ENCODE measurements at regions not wholly inside any gene's neighbourhood (a gene's known extent, or its start where the extent isn't known, plus 50 kb on each side); places are given as distances from the start of the nearest gene placed in this dataset.

- DNase-seq (ENCODE audit: low read depth), result no peak
These were observed 809.2 kb downstream of the USP25 start for GRCh38 chr21:16538936-16539440.

DNA sequence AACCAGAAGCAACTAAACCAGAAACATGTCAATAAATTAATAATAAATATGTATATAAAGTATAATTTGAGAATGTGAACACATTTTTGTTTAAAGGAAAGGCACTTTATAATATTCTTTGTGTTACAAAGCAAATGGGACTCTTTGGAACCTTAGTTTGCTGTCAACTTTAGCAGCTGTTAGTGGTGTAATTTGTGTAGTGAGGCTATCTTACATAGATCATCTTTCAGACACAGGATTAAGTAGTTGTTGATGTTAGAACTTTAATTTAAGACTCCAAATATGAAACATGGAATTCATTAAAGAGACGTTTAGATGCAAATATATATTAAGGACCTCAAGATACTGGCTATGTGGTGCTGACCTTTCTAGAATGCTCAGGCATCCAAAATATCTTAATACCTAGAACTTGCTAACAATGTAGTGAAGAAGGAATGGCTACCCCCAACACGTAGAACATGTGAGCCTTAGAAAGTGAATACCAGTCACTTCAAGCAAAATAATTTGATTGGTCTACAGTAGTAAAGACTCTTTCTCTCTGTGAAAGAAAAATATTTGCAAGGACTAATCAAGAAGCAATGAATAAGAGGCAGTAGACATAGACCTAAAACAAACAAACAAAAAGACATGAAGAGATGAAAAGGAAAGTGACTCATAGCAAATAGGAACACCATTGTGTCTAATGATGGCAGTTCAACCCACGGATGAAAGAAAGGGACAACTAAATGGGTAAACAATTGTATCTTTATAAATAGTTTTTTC, 811.4 kb downstream of the USP25 start:
- no peak for DNase-seq (ENCODE audit: low read depth)

DNA sequence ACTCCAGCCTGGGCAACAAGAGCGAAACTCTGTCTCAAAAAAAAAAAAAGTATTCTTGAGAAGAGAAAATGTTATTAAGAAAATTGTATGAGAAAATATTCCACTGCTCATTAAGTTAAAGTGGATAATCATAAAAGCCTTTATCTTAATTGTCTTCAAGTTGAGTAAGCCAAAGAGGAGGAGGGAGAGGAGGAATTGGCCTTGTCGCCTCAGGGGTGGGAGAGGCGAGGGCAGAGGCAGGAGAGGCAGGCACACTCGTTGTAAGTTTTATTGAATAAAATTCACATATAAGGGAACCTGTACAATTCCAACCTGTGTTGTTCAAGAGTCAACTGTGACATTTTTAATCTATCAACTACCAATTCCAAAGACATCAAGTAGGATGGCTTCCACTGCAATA, 820.3 kb downstream of the USP25 start:
- DNase-seq (ENCODE audit: low read depth), result no peak

DNA sequence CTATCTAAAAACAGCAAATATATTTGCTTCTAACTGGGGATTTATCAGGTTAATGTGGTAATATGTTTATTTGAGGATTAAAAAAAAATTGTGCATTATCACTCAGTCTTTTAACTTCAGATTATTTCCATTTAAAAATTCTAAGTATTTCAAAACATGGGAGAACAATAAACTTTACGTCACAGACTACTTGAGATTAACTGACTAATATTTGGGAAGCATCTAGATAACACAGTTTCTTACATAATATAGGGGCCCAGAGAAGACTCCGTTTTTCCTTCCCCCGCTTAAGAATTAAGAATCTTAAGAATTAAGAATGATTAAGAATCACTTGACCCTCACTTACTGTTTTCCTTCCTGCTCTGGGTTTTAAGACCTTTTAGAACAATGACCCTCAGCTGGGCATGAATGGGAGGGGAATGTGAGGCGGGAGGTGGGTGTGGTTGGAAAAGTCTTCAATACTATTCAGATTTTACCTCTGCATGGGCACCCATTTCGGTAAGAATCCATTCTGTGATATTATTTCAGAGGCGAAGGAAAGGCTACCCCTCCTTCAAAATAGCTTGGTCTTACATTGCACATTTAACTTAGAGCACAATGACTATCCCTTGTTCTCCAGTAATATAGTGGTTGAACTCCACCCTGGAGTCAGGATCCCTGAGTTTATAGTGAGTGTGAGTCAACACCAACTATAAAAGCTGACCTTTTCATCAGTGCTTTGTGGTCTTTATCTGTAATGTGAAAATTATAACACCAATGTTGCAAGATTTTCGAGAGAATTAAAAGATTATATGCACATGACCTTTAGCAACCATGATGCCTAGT, 821.3 kb downstream of the USP25 start:
- DNase-seq (ENCODE audit: low read depth), result no peak

DNA sequence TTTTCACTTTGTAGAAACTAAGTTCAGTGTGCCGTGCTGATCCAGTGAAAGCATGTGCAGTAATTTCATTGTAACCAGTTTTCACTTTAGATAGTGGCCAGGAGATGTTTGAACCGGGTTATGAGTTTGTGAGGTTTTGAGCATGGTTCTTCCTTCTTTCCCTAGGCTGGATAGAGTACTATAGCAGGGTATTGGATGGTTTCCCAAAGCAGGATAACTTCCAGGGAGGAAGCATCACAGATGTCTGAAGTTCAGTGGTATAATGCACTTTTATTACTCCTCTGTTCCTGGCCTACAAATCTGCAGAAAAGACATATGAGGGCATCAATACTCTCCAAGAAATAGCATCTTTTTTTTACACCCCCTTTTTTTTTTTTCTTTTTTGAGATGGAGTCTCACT, 823.1 kb downstream of the USP25 start:
- DNase-seq (ENCODE audit: low read depth), result no peak

DNA sequence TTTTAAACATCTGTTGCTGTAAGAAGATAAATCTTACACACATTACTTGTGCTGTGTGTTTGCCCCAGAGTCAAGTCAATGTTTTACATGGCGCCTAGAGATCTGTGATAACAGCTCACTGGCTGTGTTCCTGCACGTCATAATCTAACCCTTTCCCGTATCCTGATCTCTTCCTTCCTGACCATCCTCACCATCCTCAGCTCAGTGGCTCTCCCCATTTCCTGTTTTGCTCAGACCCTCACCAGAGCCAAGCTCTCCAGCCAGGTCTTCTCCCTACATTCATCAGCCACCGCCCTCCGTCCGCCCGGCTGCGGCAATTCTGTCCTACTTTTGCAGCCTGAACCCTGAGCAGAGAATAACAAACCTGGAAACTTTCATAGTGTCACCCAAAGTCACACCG, 824.7 kb downstream of the USP25 start:
- no peak for DNase-seq (ENCODE audit: low read depth)

DNA sequence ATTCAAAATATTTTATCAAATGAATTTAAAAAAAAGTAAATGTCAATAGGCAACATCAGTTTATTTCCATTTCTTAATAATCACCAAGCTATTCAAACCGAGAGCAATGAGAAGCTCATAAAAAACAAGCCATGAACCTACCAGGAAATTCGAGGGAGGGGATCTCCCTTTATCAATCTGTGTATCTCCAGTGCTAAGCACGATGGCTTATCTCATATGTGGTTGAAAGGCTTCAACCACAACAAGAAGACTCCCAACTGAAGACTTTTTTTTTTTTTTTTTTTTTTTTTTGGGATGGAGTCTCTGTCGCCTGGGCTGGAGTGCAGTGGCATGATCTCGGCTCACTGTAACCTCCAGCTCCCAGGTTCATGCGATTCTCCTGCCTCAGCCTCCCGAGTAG, 833.3 kb downstream of the USP25 start:
- no peak for DNase-seq (ENCODE audit: low read depth)

DNA sequence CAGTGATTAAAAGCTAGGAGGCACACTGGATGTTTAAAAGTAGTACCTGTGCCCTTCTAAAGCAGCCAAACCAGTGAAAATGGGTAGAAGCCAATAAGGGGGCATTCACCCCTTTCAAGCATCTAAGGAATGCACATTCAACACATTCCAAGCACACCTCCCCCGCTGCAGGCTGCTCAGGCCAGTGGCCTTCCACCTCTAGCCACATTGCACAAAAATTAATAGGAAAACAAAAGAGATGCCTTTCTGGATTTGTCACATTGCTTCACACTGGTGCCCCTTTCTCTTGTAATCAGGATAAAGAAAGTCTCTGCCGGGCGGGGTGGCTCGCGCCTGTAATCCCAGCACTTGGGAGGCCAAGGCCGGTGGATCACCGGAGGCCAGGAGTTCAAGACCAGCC, 834.0 kb downstream of the USP25 start:
- no peak for DNase-seq (ENCODE audit: low read depth)

DNA sequence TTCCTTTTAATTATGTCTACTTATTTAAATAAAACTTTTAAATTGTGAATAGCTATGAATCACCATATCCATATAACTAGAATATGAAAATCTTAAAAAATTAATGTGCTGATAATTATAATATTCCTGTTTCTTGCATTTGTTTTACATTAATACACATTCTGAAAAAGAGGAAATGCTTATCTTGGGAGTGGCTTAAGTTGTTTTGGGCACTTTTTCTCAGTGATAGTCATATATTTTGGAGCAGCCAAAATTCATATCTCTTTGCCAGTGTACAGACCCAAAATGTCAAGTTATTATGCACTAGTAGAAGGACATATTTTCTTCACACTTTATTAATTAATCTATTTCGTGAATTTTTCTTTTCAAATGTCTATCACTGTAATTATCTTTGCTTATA, 838.5 kb downstream of the USP25 start:
- no peak for DNase-seq (ENCODE audit: low read depth)

DNA sequence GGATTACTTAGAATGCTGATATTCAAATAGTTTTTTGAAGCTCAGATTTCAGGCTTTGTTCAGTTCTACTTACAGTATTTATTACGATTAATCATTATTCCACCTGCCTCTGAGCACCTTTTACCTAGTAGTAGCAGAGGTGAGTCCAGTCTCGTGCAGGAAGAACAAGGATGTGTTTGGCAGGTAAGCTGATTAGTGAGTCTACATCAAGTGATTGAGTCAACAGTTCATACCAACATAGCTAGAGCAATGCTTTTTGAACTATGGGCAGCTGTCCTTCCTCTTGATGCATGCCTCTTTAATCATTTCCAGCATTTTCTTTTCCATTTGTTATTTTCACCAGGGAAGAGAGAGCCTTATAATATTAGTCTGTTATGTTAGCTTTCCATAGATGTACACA, 838.9 kb downstream of the USP25 start:
- DNase-seq (ENCODE audit: low read depth), result no peak

DNA sequence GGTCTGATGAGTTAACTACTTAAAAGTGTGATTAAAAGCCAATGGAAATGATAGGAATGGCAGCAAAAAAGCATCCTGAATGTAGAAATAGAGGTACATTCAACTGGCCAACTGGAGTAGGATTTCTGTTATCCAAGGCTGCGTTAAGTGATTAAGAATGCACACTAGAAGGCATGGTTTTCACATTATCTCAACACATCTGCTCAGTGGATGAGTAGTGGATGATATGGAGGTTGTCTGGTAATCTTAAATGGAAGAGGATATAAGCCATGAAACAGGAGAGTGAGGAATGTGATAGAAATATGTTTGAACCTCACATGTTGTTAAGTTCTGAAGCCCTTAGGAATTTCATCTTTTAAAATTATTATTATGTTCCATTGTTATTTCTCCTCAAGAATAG, 839.9 kb downstream of the USP25 start:
- no peak for DNase-seq (ENCODE audit: low read depth)

- DNase-seq (ENCODE audit: low read depth), result no peak
These were observed 840.4 kb downstream of the USP25 start for GRCh38 chr21:16570171-16570570.

GRCh38 chr21:16570856-16571255, 841.1 kb downstream of the USP25 start:
- no peak for DNase-seq (ENCODE audit: low read depth)

DNA sequence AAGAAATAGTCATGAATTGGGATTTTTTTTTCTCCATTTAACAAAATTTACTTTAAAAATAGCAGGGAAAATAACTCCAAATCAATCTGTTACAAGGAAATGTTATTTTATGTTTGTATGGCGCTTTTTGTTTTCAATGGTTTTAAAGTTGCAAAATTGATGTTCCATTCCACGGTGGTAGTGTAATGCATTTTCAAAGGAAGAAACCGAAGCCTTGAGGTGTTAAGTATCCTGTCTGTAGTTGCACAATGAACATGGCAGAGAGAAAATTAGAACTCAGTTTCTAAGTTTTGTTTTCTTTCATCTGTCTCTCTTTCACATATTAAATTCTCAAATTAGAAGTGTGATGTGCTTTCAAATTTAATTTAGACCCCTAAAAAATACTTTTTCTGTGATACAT, 841.8 kb downstream of the USP25 start:
- DNase-seq (ENCODE audit: low read depth), result no peak

DNA sequence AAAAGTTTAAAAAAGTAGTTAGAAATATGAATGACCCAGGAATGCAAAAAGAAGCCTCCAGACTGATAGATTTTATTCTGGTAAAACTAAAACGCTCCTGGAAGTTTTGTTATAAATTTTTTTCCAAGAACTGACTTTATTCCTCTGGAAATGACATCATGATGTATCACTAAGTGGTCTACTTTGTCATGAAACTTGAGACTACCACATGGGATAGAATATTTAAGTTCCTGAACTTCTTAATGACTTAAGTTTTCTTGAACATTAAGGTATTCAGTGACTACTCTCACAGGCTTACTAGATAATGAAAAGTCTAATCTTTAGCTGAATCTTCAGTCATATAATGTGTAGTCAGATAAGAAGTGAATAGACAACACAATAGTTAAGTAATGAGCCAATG, 842.2 kb downstream of the USP25 start:
- no peak for DNase-seq (ENCODE audit: low read depth)

DNA sequence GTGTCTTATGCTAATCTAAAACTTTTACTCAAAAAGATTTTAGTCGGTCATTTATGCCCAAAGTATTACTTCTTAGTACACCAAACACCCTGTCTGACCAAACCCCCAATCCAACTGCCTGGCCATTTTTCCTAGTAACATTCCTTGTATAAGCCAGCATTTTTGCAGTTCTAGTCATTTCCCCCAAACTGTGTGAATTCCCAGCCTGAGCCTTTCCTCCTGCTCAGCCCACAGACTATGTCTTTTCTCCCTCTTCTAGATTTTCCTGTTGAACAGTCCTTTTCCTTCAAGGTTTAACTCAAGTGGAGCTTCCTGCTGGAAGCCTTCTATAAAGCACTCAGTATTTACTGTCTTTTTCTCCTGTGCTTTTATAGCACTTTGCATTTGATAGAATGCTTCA, 843.8 kb downstream of the USP25 start:
- DNase-seq (ENCODE audit: low read depth), result no peak

- DNase-seq (ENCODE audit: low read depth), result no peak
These were observed 848.2 kb downstream of the USP25 start for GRCh38 chr21:16577975-16578374.

GRCh38 chr21:16578912-16579311, 849.1 kb downstream of the USP25 start:
- DNase-seq (ENCODE audit: low read depth), result no peak

- DNase-seq (ENCODE audit: low read depth), result no peak
These were observed 849.8 kb downstream of the USP25 start for GRCh38 chr21:16579538-16579937.

- no peak for DNase-seq (ENCODE audit: low read depth)
These were observed 850.9 kb downstream of the USP25 start for GRCh38 chr21:16580661-16581060.

GRCh38 chr21:16583556-16583955, 853.8 kb downstream of the USP25 start:
- DNase-seq (ENCODE audit: low read depth), result no peak

DNA sequence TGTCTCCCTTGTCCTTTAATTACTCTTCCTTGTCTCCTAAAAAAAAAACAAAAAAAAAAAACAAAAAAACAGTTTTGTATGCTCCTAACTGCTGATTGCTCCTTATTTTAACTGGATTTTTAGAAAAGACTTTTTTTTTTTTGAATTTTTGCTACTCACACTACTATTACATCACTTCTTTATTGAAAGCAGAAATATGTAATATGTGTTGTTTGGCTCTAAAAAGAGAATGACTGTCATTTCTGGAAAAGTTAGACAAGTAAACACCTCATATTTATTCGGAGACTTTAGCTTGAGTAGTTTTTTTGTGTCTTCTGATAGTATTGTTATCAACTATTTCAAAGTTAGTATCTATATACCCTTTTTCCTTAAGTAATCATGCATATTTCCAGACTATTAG, 855.0 kb downstream of the USP25 start:
- no peak for DNase-seq (ENCODE audit: low read depth)

DNA sequence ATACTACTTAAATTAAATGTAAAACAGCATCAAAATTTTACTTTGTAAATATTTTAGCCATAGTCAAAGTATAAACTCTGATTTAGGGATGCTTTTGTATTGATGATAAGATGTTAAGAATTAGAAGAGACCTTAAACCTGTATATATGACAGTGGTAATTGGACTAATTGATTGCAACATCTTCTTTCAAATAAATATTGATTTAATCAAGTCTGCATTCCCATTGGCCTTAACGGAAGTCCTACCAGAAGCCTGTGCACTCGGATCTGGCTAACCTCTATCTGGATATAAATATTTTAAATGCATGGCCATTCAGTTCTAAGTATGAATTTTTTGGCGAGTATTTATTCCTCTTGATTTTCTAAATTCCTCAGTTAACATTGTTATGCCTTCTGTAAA, 856.1 kb downstream of the USP25 start:
- DNase-seq (ENCODE audit: low read depth), result no peak

Data from stimulated activated CD8-positive, alpha-beta memory T cell treated with anti-CD3 and anti-CD28 coated beads, Interleukin-12 subunit alpha, Interleukin-12 subunit beta, amount 100 ng/mL, for 1 hour (primary cell).